Amniotic epithelial cell (primary cell): ENCODE measurements at regions not wholly inside any gene's neighbourhood (a gene's known extent, or its start where the extent isn't known, plus 50 kb on each side); places are given as distances from the start of the nearest gene placed in this dataset.
"Not testable (repeated sequence)": the region's sequence is repeated elsewhere in the genome, so short reads cannot be mapped to it uniquely, and the experiment has no call there.

Experiments
- DNase-seq: peaks from one replicate; pipeline ENCODE4 v3.0.0-alpha.2; 2010; ENCODE audit warnings: low read depth

GRCh38 chr11:69887330-69887729 is 68.1 kb upstream of the FGF3 start:
- DNase-seq, result no peak

GRCh38 chr11:69887841-69888427 is 68.7 kb upstream of the FGF3 start:
- DNase-seq, result no peak

GRCh38 chr11:69888483-69889181 is 69.4 kb upstream of the FGF3 start:
- DNase-seq, result peak; percentile 37

- DNase-seq, result no peak
Measured at GRCh38 chr11:69889400-69890318, 70.4 kb upstream of the FGF3 start.

GRCh38 chr11:69890476-69890875 is 71.3 kb upstream of the FGF3 start:
- no peak for DNase-seq

- no peak for DNase-seq
Measured at GRCh38 chr11:69891421-69892236, 72.4 kb upstream of the FGF3 start.

- DNase-seq, result no peak
Measured at GRCh38 chr11:69892237-69892985, 73.2 kb upstream of the FGF3 start.

GRCh38 chr11:69892986-69893555 is 73.9 kb upstream of the FGF3 start:
- no peak for DNase-seq

GRCh38 chr11:69893631-69894030 is 74.4 kb upstream of the FGF3 start:
- DNase-seq, result no peak

- DNase-seq, result no peak
Measured at GRCh38 chr11:69894181-69894611, 75.0 kb upstream of the FGF3 start.

GRCh38 chr11:69894648-69895047 is 75.4 kb upstream of the FGF3 start:
- DNase-seq, result no peak

- peak; percentile 24 for DNase-seq
Measured at GRCh38 chr11:69896250-69896649, 77.0 kb upstream of the FGF3 start.

GRCh38 chr11:69898123-69898522 is 78.9 kb upstream of the FGF3 start:
- no peak for DNase-seq

GRCh38 chr11:69899957-69900821 is 81.0 kb upstream of the FGF3 start:
- no peak for DNase-seq

GRCh38 chr11:69900822-69901302 is 81.6 kb upstream of the FGF3 start:
- DNase-seq, result not testable (repeated sequence)

- DNase-seq, result no peak
Measured at GRCh38 chr11:69902337-69902736, 83.1 kb upstream of the FGF3 start.

- DNase-seq, result no peak
Measured at GRCh38 chr11:69903211-69903610, 84.0 kb upstream of the FGF3 start.

- DNase-seq, result no peak
Measured at GRCh38 chr11:69904161-69904973, 85.2 kb upstream of the FGF3 start.
